PC-9 (cell line): ENCODE measurements at regions not wholly inside any gene's neighbourhood (a gene's known extent, or its start where the extent isn't known, plus 50 kb on each side); places are given as distances from the start of the nearest gene placed in this dataset.

Source experiments
- BruUV-seq: library from RNA; stranded (reverse); fragments of 400-500 nt; replicated peaks from 2 replicates; lab custom pipeline; 2021; lab: Mats Ljungman, UMichigan
- CTCF ChIA-PET: fragments of 300-600 bp; sonication (Branson Sonifier 250); formaldehyde crosslinking; loops from one replicate; lab custom pipeline; 2022; ENCODE audit warnings: antibody characterized with exemption; lab: Charles Lee
- POLR2A ChIA-PET: fragments of 300-600 bp; sonication (Branson Sonifier 250); formaldehyde crosslinking; loops from one replicate; lab custom pipeline; 2022; ENCODE audit warnings: antibody characterized with exemption; ENCODE audit not compliant: unreplicated experiment; lab: Charles Lee
- DNase-seq, 2 experiments: peaks; one replicate each; pipeline versions ENCODE4 v3.0.0 to v3.0.0-alpha.2; 2015 to 2022; ENCODE audit warnings: mixed read lengths in 1 of 2
- H2AFZ ChIP-seq: fragments of 200-600 bp; sonication (generic); 2 replicates; pipeline ENCODE4 v1.8.1; 2017; ENCODE audit warnings: antibody characterized with exemption
- H3F3A ChIP-seq: fragments of 200-600 bp; sonication (generic); 2 replicates; pipeline ENCODE4 v1.8.1; 2017; ENCODE audit warnings: antibody characterized with exemption, mild to moderate bottlenecking, low read depth; ENCODE audit not compliant: insufficient read depth
- H3K27ac ChIP-seq: fragments of 200-600 bp; sonication (generic); 2 replicates; pipeline ENCODE4 v1.6.1; 2016; ENCODE audit warnings: mixed run types
- H3K27me3 ChIP-seq: fragments of 200-600 bp; sonication (generic); 2 replicates; pipeline ENCODE4 v1.6.1; 2016; ENCODE audit warnings: low read depth, mixed run types; ENCODE audit not compliant: insufficient read depth
- H3K36me3 ChIP-seq: fragments of 200-600 bp; sonication (generic); 2 replicates; pipeline ENCODE4 v1.6.1; 2016; ENCODE audit warnings: low read depth, mixed run types
- H3K4me1 ChIP-seq: fragments of 200-600 bp; sonication (generic); replicated peaks from 2 replicates; pipeline ENCODE4 v1.6.1; 2016; ENCODE audit warnings: mixed run types; ENCODE audit not compliant: insufficient read depth
- H3K4me2 ChIP-seq: fragments of 200-600 bp; sonication (generic); 2 replicates; pipeline ENCODE4 v1.6.1; 2017; ENCODE audit warnings: mixed run types
- H3K4me3 ChIP-seq: fragments of 200-600 bp; sonication (generic); 2 replicates; pipeline ENCODE4 v1.6.1; 2016; ENCODE audit warnings: mixed run types
- H3K79me2 ChIP-seq: fragments of 200-600 bp; sonication (generic); 2 replicates; pipeline ENCODE4 v1.6.1; 2017; ENCODE audit warnings: low read depth, mixed run types
- H3K9me2 ChIP-seq: fragments of 200-600 bp; sonication (generic); 2 replicates; pipeline ENCODE4 v1.8.1; 2017; ENCODE audit warnings: mild to moderate bottlenecking; ENCODE audit not compliant: insufficient read depth
- H3K9me3 ChIP-seq: fragments of 200-600 bp; sonication (generic); 2 replicates; pipeline ENCODE4 v1.8.1; 2016; ENCODE audit warnings: low read depth; ENCODE audit not compliant: insufficient read depth
- H4K20me1 ChIP-seq: fragments of 200-600 bp; sonication (generic); 2 replicates; pipeline ENCODE4 v1.8.1; 2017; ENCODE audit not compliant: insufficient read depth
- CTCF ChIP-seq: fragments of 200-600 bp; sonication (generic); conservative IDR thresholded peaks from 2 replicates; pipeline ENCODE4 v1.6.1; 2017; ENCODE audit warnings: mixed run types, antibody characterized with exemption, mild to moderate bottlenecking, moderate library complexity
- EZH2 ChIP-seq: fragments of 200-600 bp; sonication (generic); IDR thresholded peaks from 2 replicates; pipeline ENCODE4 v1.8.0; 2017; ENCODE audit warnings: antibody characterized with exemption, low read depth
- intact Hi-C: fragments of 100-400 bp; cut with micrococcal nuclease; formaldehyde crosslinking; loops from one replicate; pipeline ENCODE4 v1.10.0; 2022; ENCODE audit not compliant: unreplicated experiment

GRCh38 chr12:64937452-64937851 is 113.0 kb downstream of the TBC1D30 start:
- no peak for TF ChIP-seq CTCF
- no peak for TF ChIP-seq EZH2
- H3K27ac ChIP-seq = no peak overlapping the region
- H3K27me3 ChIP-seq = no peaks in the 10 kb centered on the region
- H3K79me2 ChIP-seq = no peaks in the 10 kb centered on the region
- H3F3A ChIP-seq = no peaks in the 10 kb centered on the region
- no peaks in the 10 kb centered on the region for H4K20me1 ChIP-seq
- no peaks in the 10 kb centered on the region for H3K36me3 ChIP-seq
- BruUV-seq = no TSS peak
- no peak overlapping the region for H2AFZ ChIP-seq
- H3K9me2 ChIP-seq = no peaks in the 10 kb centered on the region
- H3K4me1 ChIP-seq = no peaks in the 10 kb centered on the region
- H3K4me2 ChIP-seq = no peak overlapping the region
- H3K4me3 ChIP-seq = no peak overlapping the region
- ChIA-PET CTCF (no interaction called here), POLR2A (no interaction called here)
- no peaks in the 10 kb centered on the region for H3K9me3 ChIP-seq
- intact Hi-C loops = no loop called here
- no peak for DNase-seq

GRCh38 chr12:64938179-64938578 is 113.7 kb downstream of the TBC1D30 start:
- intact Hi-C loops = no loop called here
- no peaks in the 10 kb centered on the region for H3K36me3 ChIP-seq
- H3K27me3 ChIP-seq = no peaks in the 10 kb centered on the region
- H3F3A ChIP-seq = no peaks in the 10 kb centered on the region
- TF ChIP-seq CTCF (no peak), EZH2 (no peak)
- no peak overlapping the region for H2AFZ ChIP-seq
- H3K9me3 ChIP-seq = no peaks in the 10 kb centered on the region
- H3K4me3 ChIP-seq = no peak overlapping the region
- BruUV-seq = no TSS peak
- H3K4me2 ChIP-seq = no peak overlapping the region
- ChIA-PET CTCF (no interaction called here), POLR2A (no interaction called here)
- H3K79me2 ChIP-seq = no peaks in the 10 kb centered on the region
- no peaks in the 10 kb centered on the region for H3K4me1 ChIP-seq
- no peaks in the 10 kb centered on the region for H4K20me1 ChIP-seq
- H3K27ac ChIP-seq = no peak overlapping the region
- DNase-seq = no peak
- no peaks in the 10 kb centered on the region for H3K9me2 ChIP-seq

- no peaks in the 10 kb centered on the region for H3F3A ChIP-seq
- intact Hi-C loops = no loop called here
- no peak overlapping the region for H3K27ac ChIP-seq
- H3K4me3 ChIP-seq = no peak overlapping the region
- no peak overlapping the region for H2AFZ ChIP-seq
- TF ChIP-seq CTCF (no peak), EZH2 (no peak)
- no peaks in the 10 kb centered on the region for H3K27me3 ChIP-seq
- no peaks in the 10 kb centered on the region for H3K4me1 ChIP-seq
- H3K9me2 ChIP-seq = no peaks in the 10 kb centered on the region
- ChIA-PET POLR2A (no interaction called here), CTCF (no interaction called here)
- no TSS peak for BruUV-seq
- H3K4me2 ChIP-seq = no peak overlapping the region
- H3K9me3 ChIP-seq = no peaks in the 10 kb centered on the region
- no peaks in the 10 kb centered on the region for H4K20me1 ChIP-seq
- no peaks in the 10 kb centered on the region for H3K79me2 ChIP-seq
- no peaks in the 10 kb centered on the region for H3K36me3 ChIP-seq
- DNase-seq = no peak
These were observed 119.2 kb downstream of the TBC1D30 start for GRCh38 chr12:64943686-64944085.
